OCI-LY3 (cell line): ENCODE measurements at regions not wholly inside any gene's neighbourhood (a gene's known extent, or its start where the extent isn't known, plus 50 kb on each side); places are given as distances from the start of the nearest gene placed in this dataset.

Experiments used
- H2AFZ ChIP-seq: fragments of 200-600, 300-600 bp; shearing (Covaris generic); 2 replicates; pipeline ENCODE4 v1.6.0; 2014; ENCODE audit warnings: antibody characterized with exemption, low read depth, low read length
- H3K27ac ChIP-seq: fragments of 200-600, 300-600 bp; sonication (generic); 2 replicates; pipeline ENCODE4 v1.5.1; 2014; ENCODE audit warnings: mild to moderate bottlenecking, low read length, moderate library complexity, mixed read lengths
- H3K27me3 ChIP-seq: fragments of 200-600, 300-600 bp; sonication (generic); 2 replicates; pipeline ENCODE4 v1.6.1; 2014; ENCODE audit warnings: low read depth, low read length, mixed read lengths
- H3K36me3 ChIP-seq: fragments of 200-600, 300-600 bp; sonication (generic); replicated peaks from 2 replicates; pipeline ENCODE3; 2014; ENCODE audit warnings: low read depth, low read length, mixed read lengths
- H3K4me1 ChIP-seq: fragments of 300-600, 200-600 bp; sonication (generic); 2 replicates; pipeline ENCODE4 v1.6.1; 2014; ENCODE audit warnings: low read length, mixed read lengths
- H3K4me2 ChIP-seq: fragments of 200-600, 300-600 bp; sonication (generic); 2 replicates; pipeline ENCODE4 v1.6.1; 2014; ENCODE audit warnings: low read length, mixed read lengths
- H3K4me3 ChIP-seq: fragments of 300-600, 200-600 bp; sonication (generic); 2 replicates; pipeline ENCODE4 v1.5.1; 2014; ENCODE audit warnings: antibody characterized with exemption, mild to moderate bottlenecking, low read length, moderate library complexity
- H3K79me2 ChIP-seq: fragments of 300-600, 200-600 bp; shearing (Covaris generic); 2 replicates; pipeline ENCODE4 v1.6.1; 2014; ENCODE audit warnings: mild to moderate bottlenecking, low read length, mixed read lengths
- H3K9ac ChIP-seq: fragments of 300-600, 200-600 bp; shearing (Covaris generic); 2 replicates; pipeline ENCODE4 v1.6.0; 2014; ENCODE audit warnings: mild to moderate bottlenecking, low read length, moderate library complexity
- H3K9me3 ChIP-seq: fragments of 200-600, 300-600 bp; shearing (Covaris generic); 2 replicates; pipeline ENCODE4 v1.6.1; 2014; ENCODE audit warnings: low read length, mixed read lengths; ENCODE audit not compliant: insufficient read depth
- H4K20me1 ChIP-seq: fragments of 200-600, 300-600 bp; sonication (generic); 2 replicates; pipeline ENCODE4 v1.6.1; 2016; ENCODE audit warnings: low read length, mixed read lengths; ENCODE audit not compliant: insufficient read depth
- EZH2phosphoT487 ChIP-seq: fragments of 200-600 bp; shearing (Covaris generic); IDR thresholded peaks from 2 replicates; pipeline ENCODE4 v1.6.1; 2018; ENCODE audit warnings: antibody characterized with exemption, mixed run types, low read depth
- TF ChIP-seq, protein P1 (sequence below): fragments of 200-600, 300-600 bp; sonication (generic); IDR thresholded peaks from 2 replicates; pipeline ENCODE4 v1.5.1; 2014; ENCODE audit warnings: antibody characterized with exemption, low read length, low read depth

GRCh38 chr3:150147776-150148175, 177.1 kb upstream of the PFN2 start:
- Histone ChIP-seq H3K4me2 (peak overlapping the region; percentile 67), H3K4me3 (peak overlapping the region; percentile 30), H3K9me3 (no peaks in the 10 kb centered on the region), H4K20me1 (no peaks in the 10 kb centered on the region), H3K36me3 (no peaks in the 10 kb centered on the region), H3K9ac (no peak overlapping the region), H3K79me2 (no peaks in the 10 kb centered on the region), H3K4me1 (peaks cover 16% of the 10 kb centered on the region), H3K27me3 (no peaks in the 10 kb centered on the region), H2AFZ (no peak overlapping the region), H3K27ac (no peak overlapping the region)
- no peak for TF ChIP-seq EZH2phosphoT487
- TF ChIP-seq, protein P1, sequence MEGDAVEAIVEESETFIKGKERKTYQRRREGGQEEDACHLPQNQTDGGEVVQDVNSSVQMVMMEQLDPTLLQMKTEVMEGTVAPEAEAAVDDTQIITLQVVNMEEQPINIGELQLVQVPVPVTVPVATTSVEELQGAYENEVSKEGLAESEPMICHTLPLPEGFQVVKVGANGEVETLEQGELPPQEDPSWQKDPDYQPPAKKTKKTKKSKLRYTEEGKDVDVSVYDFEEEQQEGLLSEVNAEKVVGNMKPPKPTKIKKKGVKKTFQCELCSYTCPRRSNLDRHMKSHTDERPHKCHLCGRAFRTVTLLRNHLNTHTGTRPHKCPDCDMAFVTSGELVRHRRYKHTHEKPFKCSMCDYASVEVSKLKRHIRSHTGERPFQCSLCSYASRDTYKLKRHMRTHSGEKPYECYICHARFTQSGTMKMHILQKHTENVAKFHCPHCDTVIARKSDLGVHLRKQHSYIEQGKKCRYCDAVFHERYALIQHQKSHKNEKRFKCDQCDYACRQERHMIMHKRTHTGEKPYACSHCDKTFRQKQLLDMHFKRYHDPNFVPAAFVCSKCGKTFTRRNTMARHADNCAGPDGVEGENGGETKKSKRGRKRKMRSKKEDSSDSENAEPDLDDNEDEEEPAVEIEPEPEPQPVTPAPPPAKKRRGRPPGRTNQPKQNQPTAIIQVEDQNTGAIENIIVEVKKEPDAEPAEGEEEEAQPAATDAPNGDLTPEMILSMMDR, result no peak

DNA sequence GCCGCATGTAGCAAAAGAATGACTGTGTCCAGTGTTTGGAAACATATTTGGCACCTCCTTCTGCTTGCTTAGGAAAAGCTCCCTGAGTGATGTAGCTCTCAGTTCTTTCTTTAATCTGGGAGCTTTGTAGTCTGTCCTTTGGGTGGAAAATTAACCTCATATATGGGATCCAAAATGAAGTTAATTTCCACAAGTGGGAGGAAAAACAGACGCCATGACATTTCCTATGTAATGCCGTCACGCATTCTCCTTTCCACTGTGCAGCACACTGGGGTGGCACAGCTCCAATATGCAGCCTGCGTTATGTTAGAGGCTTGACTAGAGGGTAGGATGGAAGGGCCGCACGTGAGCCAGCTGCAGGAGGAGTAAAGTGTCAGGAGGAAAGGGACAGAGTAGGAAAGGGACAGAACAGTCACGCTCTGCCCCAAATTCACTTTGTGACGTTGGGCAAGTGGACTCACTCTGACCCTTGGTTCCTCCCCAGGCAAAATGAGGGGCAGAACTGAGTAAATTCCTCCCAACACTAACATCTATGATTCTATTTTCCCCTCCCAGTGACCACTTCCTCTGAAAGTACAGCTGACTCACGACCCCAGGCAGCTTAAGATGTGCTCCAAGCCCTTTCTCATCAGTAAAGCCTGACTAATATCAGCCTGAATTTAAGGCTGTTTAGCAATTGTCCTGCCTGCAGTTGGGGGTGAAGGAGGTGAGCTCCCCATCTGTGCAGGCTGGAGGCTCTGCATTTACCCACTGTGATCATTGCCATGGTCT, 176.5 kb upstream of the PFN2 start:
- Histone ChIP-seq H3K36me3 (no peaks in the 10 kb centered on the region), H4K20me1 (no peaks in the 10 kb centered on the region), H3K79me2 (no peaks in the 10 kb centered on the region), H3K4me3 (peak overlapping the region; percentile 30), H2AFZ (no peak overlapping the region), H3K27ac (no peak overlapping the region), H3K9ac (no peak overlapping the region), H3K9me3 (no peaks in the 10 kb centered on the region), H3K4me1 (peaks cover 16% of the 10 kb centered on the region), H3K27me3 (no peaks in the 10 kb centered on the region), H3K4me2 (peak overlapping the region; percentile 67)
- no peak for TF ChIP-seq EZH2phosphoT487
- TF ChIP-seq, protein P1, result no peak

GRCh38 chr3:150145659-150146058, 175.0 kb upstream of the PFN2 start:
- no peaks in the 10 kb centered on the region for H3K36me3 ChIP-seq
- H3K27me3 ChIP-seq, result no peaks in the 10 kb centered on the region
- H3K4me3 ChIP-seq, result no peak overlapping the region
- H3K9ac ChIP-seq, result no peak overlapping the region
- no peaks in the 10 kb centered on the region for H3K79me2 ChIP-seq
- H3K4me1 ChIP-seq, result peaks cover 16% of the 10 kb centered on the region
- no peaks in the 10 kb centered on the region for H3K9me3 ChIP-seq
- H2AFZ ChIP-seq, result no peak overlapping the region
- H4K20me1 ChIP-seq, result no peaks in the 10 kb centered on the region
- no peak overlapping the region for H3K4me2 ChIP-seq
- TF ChIP-seq, protein P1, result no peak
- no peak for TF ChIP-seq EZH2phosphoT487
- no peak overlapping the region for H3K27ac ChIP-seq

GRCh38 chr3:150144191-150144708, 173.6 kb upstream of the PFN2 start:
- H4K20me1 ChIP-seq, result no peaks in the 10 kb centered on the region
- H3K4me3 ChIP-seq, result no peak overlapping the region
- no peaks in the 10 kb centered on the region for H3K36me3 ChIP-seq
- H3K4me1 ChIP-seq, result peaks cover 16% of the 10 kb centered on the region
- H3K27me3 ChIP-seq, result no peaks in the 10 kb centered on the region
- TF ChIP-seq EZH2phosphoT487, result no peak
- TF ChIP-seq, protein P1, result no peak
- H3K9ac ChIP-seq, result no peak overlapping the region
- no peaks in the 10 kb centered on the region for H3K9me3 ChIP-seq
- no peaks in the 10 kb centered on the region for H3K79me2 ChIP-seq
- H3K4me2 ChIP-seq, result no peak overlapping the region
- no peak overlapping the region for H3K27ac ChIP-seq
- H2AFZ ChIP-seq, result no peak overlapping the region
